ENCODE measurements at regions not wholly inside any gene's neighbourhood (a gene's known extent, or its start where the extent isn't known, plus 50 kb on each side); places are given as distances from the start of the nearest gene placed in this dataset.

DNA sequence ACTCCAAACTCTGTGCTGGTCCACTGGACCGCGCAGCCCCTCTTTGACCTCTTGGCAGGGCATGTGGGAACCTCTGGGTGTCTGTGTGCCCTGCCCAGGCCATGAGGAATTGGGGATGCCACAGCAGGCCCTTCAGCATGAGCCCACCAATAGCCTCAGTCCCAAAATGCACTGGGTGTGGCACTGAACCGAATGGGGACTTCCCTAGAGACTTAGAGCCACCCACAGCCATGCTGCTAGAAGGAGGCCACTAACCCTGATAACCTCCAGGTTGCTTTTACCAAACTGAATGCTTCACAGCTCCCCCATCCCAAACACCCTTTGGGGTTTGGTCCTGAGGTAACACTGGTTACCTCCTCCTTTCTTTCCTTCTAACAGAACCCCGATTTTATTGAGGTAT, 302.7 kb downstream of the PIK3R1 start:
- DNase-seq (ENCODE audit: low read depth, low spot score): no peak
- H3K27ac ChIP-seq: no peak overlapping the region

DNA sequence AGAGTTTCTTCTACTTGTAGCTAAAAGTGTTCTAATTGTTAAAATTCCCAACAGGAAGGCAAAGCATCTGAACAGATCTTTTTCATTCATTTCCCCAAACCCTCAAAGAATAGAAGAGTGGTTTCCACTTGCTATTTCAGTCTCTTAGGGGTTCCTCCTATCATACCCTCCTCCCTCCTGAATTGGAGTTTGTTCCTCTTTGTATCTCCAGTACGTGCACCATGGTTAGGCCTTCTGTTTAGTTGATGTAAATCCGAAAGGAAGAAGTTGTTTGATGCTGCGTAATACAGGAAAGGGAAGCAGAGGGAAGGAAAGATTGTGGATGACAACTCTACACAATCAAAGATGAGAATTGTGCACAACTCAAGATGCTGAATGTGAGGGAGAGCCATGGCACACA, 303.6 kb downstream of the PIK3R1 start:
- H3K27ac ChIP-seq: no peak overlapping the region
- DNase-seq (ENCODE audit: low read depth, low spot score): no peak

DNA sequence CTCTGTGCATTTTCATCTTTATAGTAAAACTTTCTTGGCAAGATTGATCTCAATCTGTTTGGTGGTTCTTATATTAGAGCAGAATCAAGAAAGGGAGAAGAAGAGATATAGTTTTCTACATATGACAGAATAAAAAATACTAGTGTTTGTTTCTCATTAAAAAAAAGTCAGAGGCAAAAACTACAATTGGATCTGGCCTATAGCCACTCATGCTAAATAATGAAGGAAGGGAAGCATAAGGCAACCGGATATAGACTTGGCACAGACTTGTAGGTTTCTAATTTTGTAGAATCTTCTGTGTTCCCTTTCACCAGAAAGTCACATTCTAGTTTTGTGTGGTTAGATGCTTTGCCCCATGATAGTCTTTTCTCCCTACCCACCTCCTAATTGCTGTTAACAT, 306.2 kb downstream of the PIK3R1 start:
- DNase-seq (ENCODE audit: low read depth, low spot score): no peak
- H3K27ac ChIP-seq: no peak overlapping the region

DNA sequence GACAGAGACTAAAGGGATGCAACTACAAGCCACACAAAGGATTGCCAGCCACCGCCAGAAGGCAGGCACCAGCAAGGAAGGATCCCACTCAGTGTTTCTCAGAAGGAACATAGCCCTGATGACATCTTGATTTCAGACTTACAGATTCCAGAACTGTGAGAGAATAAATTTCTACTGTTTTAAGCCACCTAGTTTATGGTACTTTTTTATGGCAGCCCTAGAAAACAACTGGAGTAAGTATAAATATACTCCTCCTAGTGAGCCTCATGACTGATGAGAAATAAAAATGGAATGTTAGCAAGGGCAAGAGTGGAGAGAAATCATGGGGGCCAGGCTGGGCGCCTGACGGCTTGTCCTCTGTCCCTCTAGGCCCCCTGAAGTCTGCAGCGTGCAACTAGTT, 307.3 kb downstream of the PIK3R1 start:
- no peak overlapping the region for H3K27ac ChIP-seq
- DNase-seq (ENCODE audit: low read depth, low spot score): no peak

DNA sequence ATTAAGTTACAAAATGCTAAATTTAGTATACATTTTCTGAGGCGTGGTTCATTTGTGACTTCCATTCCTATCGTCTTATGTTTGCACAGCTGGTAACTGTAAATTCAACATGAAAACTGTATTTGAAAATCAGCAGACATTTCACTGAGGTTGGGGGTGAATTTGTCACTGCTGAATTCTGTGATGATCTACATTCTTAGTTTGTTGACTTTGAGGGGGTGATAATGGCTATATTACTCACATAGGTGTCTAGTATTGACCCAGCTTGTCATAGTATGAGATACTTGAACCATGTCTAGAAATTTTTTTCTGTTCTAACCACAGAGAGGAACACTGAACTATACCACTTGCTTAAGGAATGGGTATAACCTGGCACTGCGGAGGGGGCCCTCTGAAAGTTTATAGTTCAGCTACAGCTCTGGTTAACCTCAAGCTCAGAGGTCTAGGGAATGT, 313.3 kb downstream of the PIK3R1 start:
- no peak for DNase-seq (ENCODE audit: low read depth, low spot score)
- no peak overlapping the region for H3K27ac ChIP-seq

DNA sequence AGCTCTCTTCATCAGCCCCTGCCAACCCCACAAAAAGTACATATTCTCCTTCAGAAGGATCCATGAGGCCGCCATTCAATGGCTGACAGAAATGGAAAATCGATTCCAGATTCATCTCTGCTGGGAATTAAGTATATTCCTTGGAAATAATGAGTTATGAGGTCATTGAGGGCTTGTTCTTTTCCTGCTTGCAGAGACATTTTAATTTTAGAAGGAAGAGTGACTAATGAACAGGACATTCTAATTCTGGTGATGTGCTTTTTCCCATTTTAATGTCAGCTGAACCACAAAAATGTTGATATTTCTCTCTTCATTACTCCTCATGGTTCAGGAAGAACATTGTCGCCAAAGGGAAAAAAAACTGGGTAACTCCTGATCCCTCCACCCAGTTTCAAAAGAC, 314.0 kb downstream of the PIK3R1 start:
- no peak overlapping the region for H3K27ac ChIP-seq

DNA sequence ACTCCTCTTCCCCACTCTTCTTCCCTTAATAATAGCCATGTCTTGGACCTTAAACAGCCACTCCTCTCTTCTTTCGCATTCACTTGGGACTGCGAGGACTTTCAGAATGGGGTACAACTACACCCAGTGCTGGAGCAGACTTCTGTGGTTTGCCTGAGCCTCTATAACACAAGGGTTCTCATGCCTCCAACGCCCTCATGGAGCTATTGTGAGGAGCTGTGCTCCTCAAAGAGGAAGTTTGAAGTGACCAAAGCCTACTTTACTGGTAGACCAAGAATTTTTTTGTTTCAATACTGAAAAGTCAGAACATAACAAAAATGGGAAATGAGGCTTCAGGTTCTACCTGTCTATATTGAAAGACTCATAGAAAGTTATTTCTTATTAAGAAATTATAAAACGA, 316.4 kb downstream of the PIK3R1 start:
- H3K27ac ChIP-seq: no peak overlapping the region
- DNase-seq (ENCODE audit: low read depth, low spot score): no peak

More for the DNA sequence above, 314.0 kb downstream of the PIK3R1 start:
- no peak for DNase-seq (ENCODE audit: low read depth, low spot score)

DNA sequence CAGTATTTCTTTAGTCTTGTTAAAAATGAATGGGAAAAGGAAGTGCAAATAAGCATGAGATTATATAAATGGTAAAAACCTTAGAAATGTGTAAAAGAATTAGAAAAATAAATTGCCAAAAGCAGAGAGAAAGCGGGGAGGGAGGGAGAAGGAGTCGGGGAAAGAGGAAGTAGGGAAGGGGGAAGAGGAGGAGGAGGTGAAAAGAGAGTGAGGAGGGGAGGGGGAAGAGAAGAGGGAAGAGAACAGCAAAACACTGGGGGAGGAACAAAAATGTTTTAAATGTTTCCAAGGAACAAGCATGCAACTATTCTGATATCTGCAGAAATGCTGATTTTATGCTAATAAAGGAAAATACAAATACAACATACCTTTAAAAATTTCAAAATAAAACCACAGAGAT, 317.5 kb downstream of the PIK3R1 start:
- no peak for DNase-seq (ENCODE audit: low read depth, low spot score)

DNA sequence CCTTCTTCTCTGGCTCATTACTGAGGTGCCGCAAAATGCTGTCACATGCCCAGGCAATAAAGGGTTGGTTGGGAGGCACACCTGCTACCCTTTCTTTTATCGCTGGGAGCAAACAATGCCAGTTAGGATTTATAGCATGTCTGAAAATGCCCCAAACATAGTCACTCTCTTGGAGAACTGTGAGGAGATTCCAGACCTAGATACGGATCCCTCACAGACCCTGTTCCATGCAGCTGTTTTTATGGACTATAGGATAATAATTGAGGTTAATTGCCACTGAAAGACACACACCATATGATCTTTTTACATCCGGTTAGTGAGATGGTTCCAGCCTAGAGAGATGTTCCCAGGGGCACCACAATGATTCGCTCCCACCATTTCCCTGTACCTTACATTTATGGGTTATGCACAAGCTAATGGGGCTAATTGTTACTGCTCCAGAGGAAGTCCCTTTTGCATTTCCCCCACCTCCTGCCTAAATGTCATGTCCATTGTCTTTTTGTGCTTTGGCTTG, 318.1 kb downstream of the PIK3R1 start:
- no peak overlapping the region for H3K27ac ChIP-seq
- no peak for DNase-seq (ENCODE audit: low read depth, low spot score)

More for the DNA sequence above, 317.5 kb downstream of the PIK3R1 start:
- H3K27ac ChIP-seq: no peak overlapping the region

DNA sequence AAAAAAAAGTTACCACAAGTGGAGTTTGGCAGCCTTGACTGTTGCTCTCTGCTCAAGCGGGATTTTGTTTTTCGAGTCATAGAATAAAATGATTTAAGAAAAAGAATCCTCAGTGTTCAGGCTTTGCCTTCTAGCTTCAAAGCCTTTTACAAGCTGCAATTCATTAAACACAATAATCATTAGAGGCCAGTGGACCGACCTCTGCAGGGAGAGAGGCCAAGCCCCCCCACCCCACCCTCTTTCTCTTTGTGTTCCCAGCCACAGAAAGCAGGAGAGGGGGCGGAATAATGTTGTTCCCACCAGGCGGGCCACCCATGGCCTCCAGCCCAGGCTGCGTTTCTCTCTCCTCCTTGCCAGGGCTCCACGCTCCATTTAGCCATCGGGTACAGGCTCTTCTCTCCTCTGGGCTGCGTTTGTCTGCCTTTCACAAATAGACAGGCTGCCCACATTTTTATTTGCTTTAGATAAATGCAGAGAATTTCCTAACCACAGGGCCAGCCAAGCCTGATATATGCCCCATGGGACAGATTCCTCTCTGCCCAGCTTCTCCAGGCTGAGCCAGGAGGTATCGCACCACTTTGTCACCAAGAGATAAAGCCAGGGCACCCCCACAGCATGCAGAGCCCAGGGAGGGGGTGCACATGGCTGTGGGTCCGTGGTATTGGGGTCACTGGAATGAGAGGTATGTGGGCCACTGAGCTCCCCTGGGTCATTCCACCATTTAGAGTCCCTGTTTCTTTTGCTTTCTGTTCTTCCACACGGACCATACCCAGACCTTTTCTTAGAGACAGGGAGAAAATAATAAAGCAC, 318.8 kb downstream of the PIK3R1 start:
- H3K27ac ChIP-seq: no peak overlapping the region
- no peak for DNase-seq (ENCODE audit: low read depth, low spot score)

DNA sequence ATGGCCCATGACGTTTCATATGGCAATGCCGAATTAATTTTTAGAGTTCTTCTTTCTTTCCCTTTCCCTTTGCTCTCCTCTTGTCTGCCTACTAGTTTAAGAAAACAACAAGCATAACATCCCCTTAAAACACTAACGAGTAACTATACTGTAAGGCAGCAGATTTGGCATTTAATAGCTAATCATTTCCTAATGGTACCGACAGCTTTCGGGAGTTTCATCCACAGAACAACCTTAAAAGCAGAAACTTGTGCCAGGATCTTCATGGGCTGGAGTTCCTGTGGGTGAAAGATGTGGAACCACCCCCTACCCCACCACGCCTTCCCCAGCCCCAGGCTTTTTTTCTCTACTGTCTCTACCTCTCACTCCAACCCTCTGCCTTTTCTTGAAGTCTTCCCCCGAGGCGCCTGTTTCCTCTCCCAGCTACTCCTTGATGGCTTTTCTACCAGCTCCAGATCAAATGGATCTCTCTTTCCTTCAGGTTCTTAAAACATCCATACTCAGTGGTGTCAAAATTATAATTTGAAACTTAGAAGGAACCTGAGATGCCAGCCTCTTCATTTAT, 319.5 kb downstream of the PIK3R1 start:
- DNase-seq (ENCODE audit: low read depth, low spot score): no peak
- no peak overlapping the region for H3K27ac ChIP-seq

DNA sequence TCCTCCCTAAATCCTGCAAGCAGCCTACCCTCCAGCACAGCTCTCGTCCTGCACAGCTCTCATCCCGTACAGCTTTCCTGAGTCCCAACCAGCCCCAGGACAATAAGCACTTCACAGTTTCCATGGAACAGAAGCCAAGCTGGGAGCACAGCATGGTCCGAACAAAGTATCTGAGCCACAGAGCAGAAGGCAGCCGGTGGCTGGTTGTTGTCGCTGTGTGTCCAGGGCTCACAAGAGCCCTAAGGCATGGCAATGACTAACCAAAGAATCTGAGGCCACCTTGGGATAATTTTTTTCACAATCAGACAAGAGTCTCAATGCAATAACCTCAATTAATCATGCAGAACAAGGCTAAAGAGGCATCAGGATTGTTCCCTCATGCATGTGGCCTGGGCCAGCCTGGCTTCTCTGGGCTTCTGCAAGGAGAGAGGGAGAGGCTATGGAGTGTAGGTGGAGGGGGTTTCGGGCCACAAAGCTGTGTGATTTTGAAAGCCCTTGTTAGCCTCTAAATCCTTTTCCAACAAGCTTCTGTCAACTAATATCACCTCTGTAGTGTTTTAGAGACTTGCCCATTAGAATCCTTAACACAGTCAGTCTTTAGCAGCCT, 323.4 kb downstream of the PIK3R1 start:
- H3K27ac ChIP-seq: no peak overlapping the region
- no peak for DNase-seq (ENCODE audit: low read depth, low spot score)

DNA sequence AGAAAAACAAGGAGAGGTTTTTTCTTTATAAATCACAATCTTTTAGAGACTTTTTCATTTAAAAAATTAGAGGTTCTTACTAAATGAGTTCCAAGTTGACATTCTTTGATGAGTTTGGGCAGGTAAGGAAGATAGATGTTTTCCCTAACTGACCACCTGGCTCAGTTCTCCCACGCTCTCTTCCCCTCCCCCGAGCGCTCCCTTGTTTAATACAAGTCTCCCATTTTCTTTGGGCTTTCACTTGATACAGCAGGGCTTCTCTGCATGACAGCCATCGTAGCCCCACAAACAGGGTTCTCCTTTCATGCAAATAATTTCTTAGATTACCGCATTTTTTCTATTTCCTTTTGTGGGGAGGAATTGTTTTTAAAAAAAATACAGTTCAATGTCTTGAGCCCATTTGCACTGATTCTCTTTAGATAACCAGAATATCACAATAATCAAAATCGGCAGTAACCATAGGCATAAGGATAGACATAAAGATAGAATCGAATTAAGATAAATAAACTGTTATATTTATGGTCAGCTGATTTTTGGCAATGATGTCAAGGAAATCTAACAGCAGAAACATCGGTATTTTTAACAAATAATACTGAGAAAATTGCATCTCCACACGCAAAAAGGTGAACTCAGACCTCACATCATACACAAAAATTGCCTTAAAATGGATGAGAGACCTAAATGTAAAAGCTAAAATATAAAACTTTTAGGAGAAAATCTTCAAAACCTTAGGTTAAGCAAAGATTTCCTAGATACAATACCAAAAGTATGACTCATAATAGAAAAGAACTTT, 325.4 kb downstream of the PIK3R1 start:
- DNase-seq (ENCODE audit: low read depth, low spot score): no peak
- no peak overlapping the region for H3K27ac ChIP-seq

DNA sequence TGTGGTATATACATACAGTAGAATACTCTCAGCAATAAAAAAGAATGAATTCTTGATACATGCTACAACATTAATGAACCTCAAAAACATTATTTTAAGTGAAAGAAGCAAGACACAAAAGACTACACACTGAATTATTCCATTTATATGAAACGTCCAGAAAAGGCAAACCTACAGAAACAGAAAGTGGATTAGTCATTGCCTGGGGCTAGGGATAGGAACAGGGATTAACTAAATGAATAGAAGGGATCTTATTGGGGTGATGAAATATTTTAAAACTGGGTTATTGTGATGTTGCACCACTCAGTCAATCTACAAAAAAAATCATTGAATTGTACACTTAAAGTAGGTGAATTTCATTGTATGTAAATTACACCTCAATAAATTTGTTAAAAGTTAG, 326.7 kb downstream of the PIK3R1 start:
- no peak for DNase-seq (ENCODE audit: low read depth, low spot score)
- H3K27ac ChIP-seq: no peak overlapping the region

DNA sequence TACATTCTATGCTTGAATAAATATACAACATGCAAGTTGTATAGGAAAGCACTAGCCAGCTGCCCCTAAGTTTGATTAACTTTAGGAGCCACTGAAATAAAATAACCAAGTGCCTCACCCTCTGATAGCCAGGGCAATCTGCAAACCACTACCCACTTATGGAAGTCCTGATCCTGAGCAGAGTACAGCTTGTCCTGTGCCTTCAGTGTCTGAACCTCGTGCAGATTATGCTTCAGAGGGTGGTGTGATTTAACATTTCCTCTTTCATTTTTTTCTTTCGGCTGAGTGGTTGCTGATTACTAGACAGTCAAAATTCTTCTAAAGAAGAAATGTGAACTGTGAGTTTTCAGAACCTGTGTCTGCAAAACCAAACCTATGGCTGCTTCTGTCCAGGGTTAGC, 327.7 kb downstream of the PIK3R1 start:
- DNase-seq (ENCODE audit: low read depth, low spot score): no peak
- H3K27ac ChIP-seq: no peak overlapping the region

DNA sequence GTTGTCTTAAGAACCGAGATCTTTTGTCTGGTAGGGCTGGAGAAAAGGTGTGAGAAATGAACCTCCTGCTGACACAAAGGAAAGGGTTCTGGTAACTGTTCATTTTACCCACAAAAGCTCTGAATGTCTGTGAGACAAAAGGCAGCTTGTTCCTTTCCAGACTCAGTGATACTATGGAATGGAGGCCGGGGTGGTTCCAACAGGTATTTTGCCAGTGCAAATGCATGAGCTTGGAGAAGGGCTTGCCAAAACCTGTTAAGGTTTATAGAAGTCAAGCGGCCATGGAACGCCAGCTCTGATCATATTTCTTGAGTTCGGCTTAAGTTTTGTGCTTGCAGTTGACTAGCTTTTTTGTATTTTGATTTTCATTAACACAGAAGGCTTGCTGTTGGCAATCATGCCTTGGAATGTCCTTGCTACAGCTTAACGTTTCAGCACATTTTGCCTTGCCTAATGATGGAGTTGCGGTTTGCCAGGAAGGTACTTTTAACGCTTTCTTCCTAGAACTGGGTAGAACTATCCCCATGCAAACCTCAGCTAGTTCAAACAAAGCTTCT, 328.6 kb downstream of the PIK3R1 start:
- no peak for DNase-seq (ENCODE audit: low read depth, low spot score)
- H3K27ac ChIP-seq: no peak overlapping the region

DNA sequence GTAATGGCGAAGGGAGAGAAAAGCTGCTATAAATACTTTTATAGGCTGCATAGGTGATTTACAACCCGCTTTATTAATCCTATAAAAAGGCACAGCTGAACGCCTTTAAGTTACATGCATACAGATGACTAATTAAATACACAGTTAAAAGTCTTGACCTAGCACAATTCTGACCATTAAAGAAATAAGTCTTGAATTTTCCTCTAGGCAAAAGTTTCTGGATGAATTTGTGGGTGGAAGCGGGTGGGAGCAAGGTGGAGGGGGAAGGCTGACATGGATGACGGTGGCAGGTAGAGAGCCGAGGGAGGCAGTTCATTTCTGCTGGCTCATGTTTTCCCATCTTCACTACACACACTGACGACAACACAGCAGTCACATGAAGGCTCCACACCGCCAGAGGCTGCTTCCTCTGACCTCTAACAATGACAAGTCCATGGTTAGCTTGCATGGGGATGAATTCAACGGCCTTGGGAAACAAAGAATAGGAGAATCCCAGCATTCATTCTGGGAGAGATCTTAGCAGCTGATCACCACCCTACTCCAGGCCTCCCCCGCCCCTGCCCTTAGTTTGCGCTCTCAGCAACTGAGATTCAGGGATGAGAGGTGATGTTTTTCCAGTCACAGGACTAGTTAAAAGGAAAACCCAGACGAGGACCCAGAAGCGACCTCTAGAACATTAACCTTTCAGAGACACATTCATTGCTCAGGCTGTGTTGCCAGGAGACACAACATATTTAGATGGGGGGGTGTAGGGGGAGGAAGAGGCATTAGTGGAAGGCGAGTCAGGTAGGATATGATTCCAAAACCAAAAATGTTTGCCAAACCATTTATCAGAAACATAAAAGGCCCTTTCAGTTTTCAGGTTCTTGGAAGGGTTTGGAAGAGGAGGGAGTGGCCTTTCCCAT, 329.3 kb downstream of the PIK3R1 start:
- no peak for DNase-seq (ENCODE audit: low read depth, low spot score)
- H3K27ac ChIP-seq: no peak overlapping the region

DNA sequence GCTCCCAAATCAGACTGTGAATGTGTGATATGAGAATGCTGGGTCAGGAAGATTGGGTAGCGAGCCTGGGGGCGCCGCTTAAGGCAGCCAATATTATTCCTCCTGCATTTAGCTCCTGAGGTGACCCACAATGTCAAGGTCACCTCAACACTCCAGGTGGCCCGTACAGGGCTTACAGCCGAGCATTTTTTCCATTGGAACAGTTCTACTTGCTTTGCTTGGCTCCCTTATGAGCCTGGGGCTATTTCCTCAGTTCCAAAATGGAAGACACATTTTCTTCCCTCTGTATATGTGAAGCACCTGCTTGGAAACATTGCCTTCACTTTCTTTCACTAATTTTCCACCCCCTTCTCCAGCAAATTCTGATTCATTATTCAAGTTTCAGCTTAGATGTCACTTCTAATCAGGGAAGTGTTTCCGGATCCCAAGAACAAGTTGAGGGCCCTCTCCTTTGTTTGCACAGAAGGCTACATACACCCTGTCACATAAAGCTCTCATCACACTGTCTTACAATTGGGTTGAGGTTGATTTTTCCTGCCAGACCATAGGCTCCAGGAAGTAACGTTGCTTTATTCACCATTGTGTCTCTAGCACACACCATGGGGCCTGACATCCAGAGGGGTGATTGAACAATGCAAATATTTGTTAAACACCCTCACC, 330.2 kb downstream of the PIK3R1 start:
- no peak for DNase-seq (ENCODE audit: low read depth, low spot score)
- H3K27ac ChIP-seq: no peak overlapping the region

DNA sequence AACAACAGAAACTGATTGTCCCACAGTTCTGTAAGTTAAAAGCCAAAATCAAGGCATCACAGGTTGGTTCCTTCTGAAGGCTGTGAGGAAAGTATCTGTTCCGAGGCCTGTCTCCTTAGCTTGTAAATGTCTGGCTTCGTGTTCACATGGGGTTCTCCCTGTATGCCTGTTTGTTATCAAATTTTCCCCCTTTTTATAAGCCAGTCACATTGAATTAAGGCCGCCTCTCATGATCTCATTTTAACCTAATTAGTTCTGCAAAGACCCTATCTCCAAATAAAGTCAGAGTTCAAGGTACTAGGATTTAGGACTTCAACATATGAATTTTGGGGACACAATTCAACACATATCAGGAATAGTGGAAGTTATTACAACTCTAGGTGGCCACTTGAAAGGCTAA, 331.5 kb downstream of the PIK3R1 start:
- H3K27ac ChIP-seq: no peak overlapping the region
- no peak for DNase-seq (ENCODE audit: low read depth, low spot score)
